H1 (cell line): ENCODE measurements at regions not wholly inside any gene's neighbourhood (a gene's known extent, or its start where the extent isn't known, plus 50 kb on each side); places are given as distances from the start of the nearest gene placed in this dataset.

Experiments used
- CEBPB ChIP-seq: IDR thresholded peaks from 2 replicates; pipeline ENCODE4 v1.6.1; 2012; ENCODE audit warnings: low read depth, low read length
- CHD1 ChIP-seq: IDR thresholded peaks from 2 replicates; pipeline ENCODE4 v1.6.1; 2012; ENCODE audit warnings: low read depth, low read length, improper control_type of control experiment
- CTCF ChIP-seq, 3 experiments: IDR thresholded peaks; 1 replicate in 2 of 3; 2 replicates in 1 of 3; pipeline versions ENCODE4 v1.5.1 to v1.6.1; 2011; ENCODE audit warnings: low read length in 3 of 3, mild to moderate bottlenecking in 3 of 3, inconsistent platforms in 2 of 3, low read depth in 1 of 3, moderate library complexity in 1 of 3; ENCODE audit not compliant: insufficient read depth in 1 of 3; ENCODE audit errors: control extremely low read depth in 1 of 3
- EZH2 ChIP-seq: fragments of 200-600 bp; sonication (generic); IDR thresholded peaks from 2 replicates; pipeline ENCODE4 v1.7.1; 2012; ENCODE audit warnings: low read depth, mild to moderate bottlenecking, moderate library complexity, low read length, inconsistent platforms; ENCODE audit not compliant: severe bottlenecking
- POLR2A ChIP-seq, 2 experiments: IDR thresholded peaks; 1 replicate in 1 of 2; 2 replicates in 1 of 2; pipeline ENCODE4 v1.6.1; 2011; ENCODE audit warnings: low read depth in 2 of 2, low read length in 2 of 2, mild to moderate bottlenecking in 2 of 2; ENCODE audit errors: control extremely low read depth in 1 of 2
- TAF1 ChIP-seq: IDR thresholded peaks from 2 replicates; pipeline ENCODE4 v1.6.1; 2011; ENCODE audit warnings: mild to moderate bottlenecking, low read depth, low read length
- ZNF274 ChIP-seq: IDR thresholded peaks from 2 replicates; pipeline ENCODE4 v1.7.0; 2012; ENCODE audit warnings: low read length, borderline replicate concordance; ENCODE audit errors: extremely low read depth
- TF ChIP-seq, protein P1 (sequence below): IDR thresholded peaks from 2 replicates; pipeline ENCODE4 v1.6.1; 2012; ENCODE audit warnings: inconsistent platforms

DNA sequence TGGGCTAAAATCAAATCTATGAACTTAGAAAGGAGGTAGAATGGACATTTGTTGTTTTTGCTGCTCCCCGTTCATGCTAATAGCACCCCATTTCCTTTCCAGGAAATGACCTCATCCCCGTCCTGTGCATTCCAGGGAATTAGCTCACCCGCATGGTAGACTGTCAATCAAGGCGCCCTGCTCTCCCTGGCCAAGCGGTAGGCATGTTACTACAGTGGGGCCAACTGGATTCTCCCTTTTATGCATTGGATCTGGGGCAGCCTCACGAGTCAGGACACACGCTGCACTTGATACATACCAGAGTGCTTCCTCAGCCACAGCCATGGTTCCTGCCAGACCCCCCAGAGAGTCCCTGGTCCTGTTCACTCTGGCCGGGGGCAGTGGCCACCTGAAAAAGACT, 111.0 kb upstream of the PTCH1 start:
- TF ChIP-seq POLR2A (IDR thresholded peaks at IDR 0.05; ENCODE audit: control extremely low read depth in 1 of 2, low read depth in 2 of 2, low read length in 2 of 2) (no peak), EZH2 (no peak), CTCF (IDR thresholded peaks at IDR 0.05; ENCODE audit: control extremely low read depth in 1 of 3, insufficient read depth in 1 of 3, low read depth in 1 of 3, low read length in 3 of 3) (no peak), ZNF274 (no peak), CEBPB (no peak), CHD1 (no peak), TAF1 (no peak)
- TF ChIP-seq, protein P1, sequence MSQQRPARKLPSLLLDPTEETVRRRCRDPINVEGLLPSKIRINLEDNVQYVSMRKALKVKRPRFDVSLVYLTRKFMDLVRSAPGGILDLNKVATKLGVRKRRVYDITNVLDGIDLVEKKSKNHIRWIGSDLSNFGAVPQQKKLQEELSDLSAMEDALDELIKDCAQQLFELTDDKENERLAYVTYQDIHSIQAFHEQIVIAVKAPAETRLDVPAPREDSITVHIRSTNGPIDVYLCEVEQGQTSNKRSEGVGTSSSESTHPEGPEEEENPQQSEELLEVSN: no peak
